Peyer's patch (tissue), 4 donors: ENCODE measurements at regions not wholly inside any gene's neighbourhood (a gene's known extent, or its start where the extent isn't known, plus 50 kb on each side); places are given as distances from the start of the nearest gene placed in this dataset.
"Not testable (repeated sequence)": the region's sequence is repeated elsewhere in the genome, so short reads cannot be mapped to it uniquely, and the experiment has no call there.

Source experiments
- DNase-seq, 3 donors: peaks; one replicate each; pipeline ENCODE4 v3.0.0-alpha.2; 2017 to 2019
- H3K27ac ChIP-seq, 4 donors: fragments of 200-600 bp; sonication (generic); one replicate each; pipeline ENCODE4 v1.5.1; 2016 to 2019
- H3K27me3 ChIP-seq, 2 donors: fragments of 200-600 bp; sonication (generic); one replicate each; pipeline ENCODE4 v1.5.1; 2019
- H3K36me3 ChIP-seq, 3 donors: fragments of 200-600 bp; sonication (generic); one replicate each; pipeline ENCODE4 v1.5.1; 2016 to 2019
- H3K4me1 ChIP-seq, 4 donors: fragments of 200-600 bp; sonication (generic); one replicate each; pipeline ENCODE4 v1.5.1; 2016 to 2019
- H3K4me3 ChIP-seq, 4 donors: fragments of 200-600 bp; sonication (generic); 1 replicate in 3 of 4; 2 replicates in 1 of 4; pipeline ENCODE4 v1.5.1; 2016 to 2019; ENCODE audit warnings: mild to moderate bottlenecking in 1 of 4
- H3K9me3 ChIP-seq, 4 donors: fragments of 200-600 bp; sonication (generic); one replicate each; pipeline ENCODE4 v1.5.1; 2016 to 2019; ENCODE audit warnings: mild to moderate bottlenecking in 1 of 4
- CTCF ChIP-seq, 6 experiments: fragments of 450-650 bp in 4 of 6; fragments of 200-600 bp in 2 of 6; sonication (generic) in 1 of 6; IDR thresholded peaks; one replicate each; pipeline ENCODE4 v1.5.1; 2017 to 2019; ENCODE audit warnings: antibody characterized with exemption in 6 of 6, mild to moderate bottlenecking in 3 of 6, moderate library complexity in 1 of 6
- POLR2A ChIP-seq, 2 donors: fragments of 450-650 bp; IDR thresholded peaks; one replicate each; pipeline ENCODE4 v1.5.1; 2017; ENCODE audit warnings: antibody characterized with exemption in 2 of 2, mild to moderate bottlenecking in 2 of 2, moderate library complexity in 2 of 2

GRCh38 chrX:130543603-130544325, 142.0 kb downstream of the RBMX2 start:
- H3K27me3 ChIP-seq: no peaks in the 10 kb centered on the region
- no peak for TF ChIP-seq POLR2A (IDR thresholded peaks at IDR 0.05)
- no peak for TF ChIP-seq CTCF (IDR thresholded peaks at IDR 0.05)

GRCh38 chrX:130545796-130546195, 144.0 kb downstream of the RBMX2 start:
- no peaks in the 10 kb centered on the region for H3K27me3 ChIP-seq
- TF ChIP-seq POLR2A (IDR thresholded peaks at IDR 0.05) (no peak), CTCF (IDR thresholded peaks at IDR 0.05) (no peak)
- no peaks in the 10 kb centered on the region for H3K36me3 ChIP-seq

More at GRCh38 chrX:130543603-130544325, 142.0 kb downstream of the RBMX2 start:
- Histone ChIP-seq H3K36me3 (no peaks in the 10 kb centered on the region), H3K4me1 (no peaks in the 10 kb centered on the region), H3K9me3 (no peaks in the 10 kb centered on the region), H3K27ac (no peak overlapping the region), H3K4me3 (no peak overlapping the region)
- no peak for DNase-seq

GRCh38 chrX:130549382-130549781, 147.6 kb downstream of the RBMX2 start:
- H3K9me3 ChIP-seq, H3K36me3 ChIP-seq, DNase-seq, H3K4me1 ChIP-seq, H3K4me3 ChIP-seq, H3K27ac ChIP-seq, H3K27me3 ChIP-seq: not testable (repeated sequence)

More at GRCh38 chrX:130545796-130546195, 144.0 kb downstream of the RBMX2 start:
- H3K4me1 ChIP-seq: no peaks in the 10 kb centered on the region
- no peak overlapping the region for H3K27ac ChIP-seq
- H3K4me3 ChIP-seq: no peak overlapping the region
- DNase-seq: no peak
- H3K9me3 ChIP-seq: no peaks in the 10 kb centered on the region

- TF ChIP-seq POLR2A (IDR thresholded peaks at IDR 0.05): no peak
- TF ChIP-seq CTCF (IDR thresholded peaks at IDR 0.05): no peak
- no peak overlapping the region for H3K4me3 ChIP-seq
- no peaks in the 10 kb centered on the region for H3K27me3 ChIP-seq
- no peak overlapping the region for H3K27ac ChIP-seq
- H3K9me3 ChIP-seq: no peaks in the 10 kb centered on the region
- no peaks in the 10 kb centered on the region for H3K36me3 ChIP-seq
- H3K4me1 ChIP-seq: no peaks in the 10 kb centered on the region
- DNase-seq: no peak
Measured at GRCh38 chrX:130550351-130550750, 148.6 kb downstream of the RBMX2 start.

- no peaks in the 10 kb centered on the region for H3K27me3 ChIP-seq
- H3K9me3 ChIP-seq: no peaks in the 10 kb centered on the region
- TF ChIP-seq CTCF (IDR thresholded peaks at IDR 0.05) (no peak), POLR2A (IDR thresholded peaks at IDR 0.05) (no peak)
- H3K4me3 ChIP-seq: no peak overlapping the region
- DNase-seq: no peak
- no peaks in the 10 kb centered on the region for H3K36me3 ChIP-seq
- no peaks in the 10 kb centered on the region for H3K4me1 ChIP-seq
- H3K27ac ChIP-seq: no peak overlapping the region
Measured at GRCh38 chrX:130552444-130553073, 150.8 kb downstream of the RBMX2 start.

- TF ChIP-seq POLR2A (IDR thresholded peaks at IDR 0.05) (no peak), CTCF (IDR thresholded peaks at IDR 0.05) (no peak)
- no peaks in the 10 kb centered on the region for H3K9me3 ChIP-seq
- H3K4me3 ChIP-seq: no peak overlapping the region
- no peaks in the 10 kb centered on the region for H3K36me3 ChIP-seq
- DNase-seq: no peak
- H3K27me3 ChIP-seq: no peaks in the 10 kb centered on the region
- H3K27ac ChIP-seq: no peak overlapping the region
- no peaks in the 10 kb centered on the region for H3K4me1 ChIP-seq
Measured at GRCh38 chrX:130555341-130555740, 153.6 kb downstream of the RBMX2 start.
